ENCODE measurements at regions not wholly inside any gene's neighbourhood (a gene's known extent, or its start where the extent isn't known, plus 50 kb on each side); places are given as distances from the start of the nearest gene placed in this dataset.
A peak's percentile ranks its signal among the peaks of the same experiment; 100 is the strongest.

GRCh38 chr5:4243479-4244264, 648.0 kb downstream of the IRX1 start:
- no peak for DNase-seq

DNA sequence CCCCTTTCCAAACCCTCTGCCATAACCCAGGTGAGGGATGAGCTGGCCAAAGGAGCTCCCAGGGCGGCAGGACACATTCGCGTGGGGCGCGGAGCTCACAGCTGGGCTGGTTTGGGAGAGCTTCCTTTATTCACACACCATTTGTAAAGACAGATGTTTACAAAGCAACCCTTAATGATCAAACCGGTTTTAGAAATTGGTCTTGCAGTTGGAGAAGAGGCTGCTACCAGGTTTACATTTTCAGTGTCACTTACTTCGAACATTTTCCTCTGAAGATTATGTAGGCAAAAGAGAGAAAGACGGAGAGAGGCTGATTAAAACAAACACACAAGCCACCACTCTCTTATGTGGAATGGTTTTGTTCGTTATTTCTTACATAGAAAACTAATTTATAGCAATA, 648.7 kb downstream of the IRX1 start:
- no peak for DNase-seq

- no peak for DNase-seq
These were observed 649.4 kb downstream of the IRX1 start for GRCh38 chr5:4245076-4245475.

DNA sequence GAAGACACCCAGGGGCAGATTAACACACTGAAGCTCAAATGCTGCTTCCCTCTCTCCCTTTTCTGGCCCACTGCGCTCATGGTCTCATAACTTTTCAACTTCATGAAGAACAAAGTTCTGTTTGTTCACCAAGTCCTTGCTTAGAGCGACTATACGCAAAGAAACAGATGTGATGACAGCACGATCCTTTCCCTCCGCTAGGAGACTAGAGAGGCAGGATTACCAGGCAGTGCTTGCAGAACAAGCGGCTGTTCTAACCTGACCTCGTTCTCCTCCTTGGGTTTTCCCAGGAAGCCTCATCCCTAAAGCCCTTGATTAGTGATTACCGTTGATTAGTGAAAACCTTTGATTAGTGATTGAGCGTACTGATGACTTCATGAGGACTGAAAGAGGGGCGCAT, 649.9 kb downstream of the IRX1 start:
- DNase-seq = no peak

DNA sequence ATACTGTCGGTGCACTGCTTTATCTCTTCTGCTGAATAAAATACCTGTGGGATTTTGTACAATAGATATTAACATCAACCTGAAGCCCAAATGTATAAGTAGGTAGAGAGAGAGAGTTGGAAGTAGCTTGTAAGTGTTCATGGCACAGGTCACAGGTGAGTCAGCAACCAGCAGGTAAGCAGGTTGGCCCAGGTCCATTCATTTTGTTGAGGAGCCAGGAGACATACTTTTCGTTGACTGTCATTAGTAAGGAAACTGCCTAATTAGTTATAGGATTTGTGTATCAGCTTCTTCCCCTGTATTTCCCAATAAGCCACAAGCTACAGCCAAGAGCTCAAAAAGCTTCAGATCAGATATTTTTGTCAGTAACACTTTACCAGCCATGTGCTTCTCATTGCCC, 650.8 kb downstream of the IRX1 start:
- DNase-seq = no peak

DNA sequence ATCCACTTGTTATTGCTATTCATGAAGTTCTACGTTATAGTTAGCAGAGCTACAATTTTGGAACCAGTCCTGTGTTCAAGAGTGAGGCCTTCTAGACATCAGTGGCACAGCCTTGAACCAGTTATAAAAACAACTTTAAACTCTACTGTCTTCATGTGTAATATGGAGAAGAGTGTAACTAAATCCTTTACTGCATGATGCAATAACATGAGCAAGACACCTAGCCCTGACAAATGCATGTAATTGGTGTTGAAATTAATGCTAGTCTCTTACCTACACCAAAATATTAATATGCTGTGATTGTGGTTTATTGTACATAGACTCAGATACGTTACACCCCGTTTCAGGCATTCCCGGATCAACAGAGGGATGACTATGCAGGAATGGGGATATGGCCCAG, 654.6 kb downstream of the IRX1 start:
- DNase-seq = no peak

DNA sequence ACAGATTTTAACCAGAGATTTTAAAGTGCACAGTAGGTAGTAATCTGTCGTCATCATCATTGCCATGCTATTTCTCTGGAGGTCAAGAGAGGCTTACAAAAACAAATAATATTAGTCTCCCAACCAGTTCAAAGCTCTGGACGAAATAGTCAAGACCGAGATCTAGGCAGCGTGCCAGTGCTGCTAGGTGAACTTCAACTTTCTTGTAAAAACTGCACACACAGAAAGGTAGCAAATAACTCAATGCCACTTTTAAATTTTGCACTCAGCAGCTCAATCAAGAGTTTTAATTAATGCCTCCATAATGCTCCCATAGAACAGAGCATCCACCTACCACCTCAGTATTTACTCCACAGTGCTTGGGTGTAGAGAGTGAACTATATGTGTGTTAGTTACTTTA, 656.8 kb downstream of the IRX1 start:
- no peak for DNase-seq

DNA sequence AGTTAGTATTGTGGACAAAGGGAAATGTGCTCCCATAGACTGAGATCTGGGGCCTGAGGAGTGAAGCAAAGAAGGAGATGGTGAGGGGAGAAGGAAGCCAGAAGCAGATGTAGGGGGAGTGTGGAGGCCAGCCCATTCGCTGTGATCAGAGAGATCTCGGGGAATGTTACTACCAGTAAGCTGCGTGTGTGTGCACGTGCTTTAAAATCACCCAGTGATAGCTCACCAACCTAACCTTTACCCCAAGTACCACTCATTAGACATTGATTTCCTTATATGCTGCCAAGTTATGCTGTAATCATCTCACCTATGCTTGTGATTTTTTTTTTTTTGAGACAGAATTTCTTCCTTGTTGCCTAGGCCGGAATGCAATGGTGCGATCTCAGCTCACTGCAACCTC, 659.1 kb downstream of the IRX1 start:
- DNase-seq = no peak

DNA sequence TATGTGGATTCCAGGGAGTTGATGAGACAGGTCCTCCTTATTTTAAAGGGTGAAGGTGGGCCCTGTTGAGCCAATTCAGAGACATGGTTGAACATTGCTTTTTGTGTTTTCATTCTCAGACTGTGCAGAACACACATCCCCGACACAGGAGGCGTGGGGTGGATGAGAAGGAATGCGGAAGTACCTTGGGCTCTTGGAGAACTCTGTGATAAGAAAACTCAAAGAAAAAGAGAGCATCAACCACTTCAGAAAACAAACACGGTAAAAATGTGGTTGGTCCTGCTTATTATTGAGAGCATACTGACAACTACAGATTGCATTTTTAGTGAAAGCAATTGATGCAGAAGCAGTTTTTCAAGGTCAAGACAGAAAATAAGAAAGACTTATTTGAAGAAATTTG, 659.8 kb downstream of the IRX1 start:
- no peak for DNase-seq

GRCh38 chr5:4258170-4258569, 662.5 kb downstream of the IRX1 start:
- DNase-seq = no peak

- DNase-seq = no peak
These were observed 675.6 kb downstream of the IRX1 start for GRCh38 chr5:4271193-4271592.

DNA sequence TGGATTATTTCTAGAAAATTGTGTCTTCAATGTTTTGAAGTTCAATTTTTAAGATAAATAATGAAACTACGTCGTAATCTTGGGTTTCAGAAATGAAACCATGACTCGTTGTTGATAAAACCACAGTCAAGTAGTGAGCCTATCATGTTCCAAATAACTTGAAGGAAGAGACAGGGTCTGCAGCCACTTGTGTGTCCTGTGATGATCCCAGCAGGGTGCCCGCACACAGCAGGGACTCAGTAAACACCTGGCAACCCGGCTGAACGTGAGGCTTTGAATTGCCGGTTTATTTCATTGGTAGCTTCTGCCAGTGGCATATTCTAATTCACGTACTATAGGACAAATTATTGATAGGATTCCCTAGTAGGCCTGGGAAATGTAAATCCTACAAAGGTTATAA, 679.6 kb downstream of the IRX1 start:
- no peak for DNase-seq

DNA sequence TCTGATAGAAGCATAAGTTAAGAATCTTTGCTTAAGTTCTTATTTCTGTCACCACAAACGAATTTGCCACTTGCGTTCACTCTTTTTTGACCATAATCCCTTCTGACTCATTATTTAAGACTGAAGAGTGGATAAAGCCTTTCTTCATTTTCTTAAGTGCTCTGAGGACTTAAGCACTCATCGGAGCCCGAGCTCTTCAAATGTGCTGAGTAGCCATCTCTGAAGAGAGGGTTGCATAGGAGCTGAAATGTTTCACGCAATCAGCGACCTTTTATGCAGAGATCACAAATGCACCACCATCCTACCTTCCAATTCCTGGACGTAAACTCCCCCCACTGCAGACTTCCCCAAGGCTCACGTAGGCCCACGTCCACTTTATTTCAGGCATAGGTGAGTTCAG, 699.2 kb downstream of the IRX1 start:
- no peak for DNase-seq

DNA sequence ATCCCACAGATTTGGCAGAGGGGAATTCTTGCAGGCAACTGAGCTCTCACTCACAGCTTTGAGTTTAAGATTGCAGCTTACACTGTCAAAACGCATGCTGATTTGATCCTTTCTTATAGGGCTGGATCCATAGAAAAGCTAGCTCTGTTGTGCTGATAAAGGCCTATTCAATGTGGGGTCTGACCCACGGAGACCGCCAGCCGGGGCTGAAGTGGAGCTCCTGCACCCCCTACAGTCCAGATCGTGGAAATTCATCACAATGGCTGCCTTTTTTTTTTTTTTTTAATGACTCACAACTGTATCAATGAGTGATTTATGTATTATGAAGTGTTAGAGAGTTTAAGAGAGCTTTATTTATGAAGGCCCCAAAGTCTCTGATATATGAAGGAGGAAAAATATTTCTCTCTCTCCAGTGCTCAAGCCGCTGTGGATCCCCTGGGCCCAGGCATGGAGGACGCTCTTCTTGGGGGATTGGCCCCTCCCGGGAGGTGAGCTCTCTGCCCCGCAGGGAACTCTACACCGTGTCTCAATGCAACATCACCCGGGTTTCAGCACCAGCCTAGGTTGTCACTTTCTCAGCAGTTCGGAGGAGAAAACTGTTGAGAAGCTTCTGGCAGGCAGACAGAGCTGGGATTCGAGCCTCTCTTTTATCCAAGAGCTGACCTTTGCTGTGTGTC, 700.2 kb downstream of the IRX1 start:
- DNase-seq = peak; percentile 60

DNA sequence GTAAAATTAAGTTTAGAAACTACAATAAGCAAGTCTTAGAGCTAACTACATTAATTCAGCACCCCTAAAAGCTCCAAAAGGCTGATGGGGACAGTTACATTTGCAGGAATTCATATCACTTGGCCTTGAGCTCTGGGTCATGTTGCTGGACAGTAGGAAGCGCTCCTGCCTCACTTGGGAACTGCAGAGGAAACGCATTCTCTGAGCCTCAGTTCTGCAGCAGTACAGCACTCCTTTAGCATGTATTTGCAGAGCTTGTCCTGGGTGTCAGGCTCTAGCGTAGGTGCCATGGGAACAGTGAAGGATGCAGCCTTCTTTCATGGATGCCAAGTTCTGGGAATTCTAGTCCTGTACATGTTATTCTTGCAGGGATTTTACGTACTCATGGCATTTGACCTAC, 710.4 kb downstream of the IRX1 start:
- DNase-seq = no peak

- DNase-seq = no peak
These were observed 713.4 kb downstream of the IRX1 start for GRCh38 chr5:4309026-4309425.

DNA sequence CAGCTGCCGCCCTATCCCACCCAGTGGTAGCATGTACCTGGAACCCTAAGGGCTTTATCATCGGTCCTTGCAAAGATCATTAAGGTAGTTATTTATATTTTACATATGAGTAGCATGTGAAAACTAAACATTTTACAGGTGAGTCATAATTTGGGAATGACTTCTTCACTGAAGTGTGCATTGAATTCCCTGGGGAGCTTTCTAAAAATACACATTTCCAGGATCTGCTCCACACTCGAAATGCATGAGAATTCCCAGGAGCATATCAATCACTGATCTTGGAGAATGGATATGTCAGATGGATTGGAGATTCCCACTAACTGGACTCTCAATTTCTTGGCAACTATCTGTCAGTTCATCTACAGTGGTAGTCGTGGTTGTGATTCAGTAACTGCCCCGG, 717.5 kb downstream of the IRX1 start:
- peak; percentile 85 for DNase-seq

DNA sequence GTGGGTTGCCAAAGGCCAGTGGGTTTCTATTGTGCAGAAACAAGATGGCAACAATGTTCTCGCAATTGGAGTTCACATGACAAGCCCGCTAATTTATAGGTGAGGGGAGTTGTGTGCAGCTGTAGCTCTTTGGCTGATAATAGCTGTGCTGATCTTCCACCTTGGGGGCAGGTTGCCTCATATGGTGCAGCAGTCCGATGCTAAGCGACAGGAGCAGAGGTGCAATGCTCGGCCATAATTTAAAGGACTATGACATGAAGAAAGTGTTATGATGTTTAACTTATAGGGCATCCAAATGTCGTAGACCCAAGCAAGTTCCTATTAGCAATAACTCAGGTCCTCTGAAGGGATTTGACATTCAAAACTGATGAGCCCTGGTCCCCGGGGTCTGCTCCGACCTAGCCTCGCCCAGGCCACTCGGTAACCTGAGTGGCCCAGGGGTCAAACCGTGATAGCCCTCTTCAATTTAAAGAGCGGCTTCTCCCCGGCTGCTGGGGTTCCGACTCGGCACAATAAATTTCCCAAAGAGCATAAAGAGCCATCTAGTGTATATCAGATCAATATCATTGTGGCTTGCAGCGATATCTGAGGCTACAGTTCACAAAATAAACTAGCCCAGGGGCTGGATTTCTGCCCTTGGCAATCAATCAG, 724.0 kb downstream of the IRX1 start:
- no peak for DNase-seq

DNA sequence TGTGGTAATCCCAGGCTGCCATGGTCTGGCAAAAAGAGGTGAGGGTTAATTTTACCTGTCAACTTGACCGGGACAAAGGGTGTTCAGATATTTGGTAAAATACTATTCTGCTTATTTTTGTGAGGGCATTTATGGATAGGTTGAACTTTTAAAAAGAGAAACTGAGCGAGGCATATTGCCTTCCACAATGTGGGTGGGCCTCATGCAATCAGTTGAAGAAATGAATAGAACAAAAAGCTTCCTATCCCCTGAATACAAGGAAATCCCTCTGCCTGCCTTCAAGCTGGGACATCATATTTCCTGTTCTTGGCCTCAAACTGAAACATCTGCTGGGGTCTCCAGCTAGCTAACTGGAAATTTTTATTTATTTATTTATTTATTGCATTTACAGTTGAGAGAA, 734.7 kb downstream of the IRX1 start:
- no peak for DNase-seq

GRCh38 chr5:4335078-4335477, 739.4 kb downstream of the IRX1 start:
- no peak for DNase-seq

GRCh38 chr5:4337519-4337918, 741.9 kb downstream of the IRX1 start:
- DNase-seq = no peak

- DNase-seq = no peak
These were observed 744.3 kb downstream of the IRX1 start for GRCh38 chr5:4339949-4340348.

DNA sequence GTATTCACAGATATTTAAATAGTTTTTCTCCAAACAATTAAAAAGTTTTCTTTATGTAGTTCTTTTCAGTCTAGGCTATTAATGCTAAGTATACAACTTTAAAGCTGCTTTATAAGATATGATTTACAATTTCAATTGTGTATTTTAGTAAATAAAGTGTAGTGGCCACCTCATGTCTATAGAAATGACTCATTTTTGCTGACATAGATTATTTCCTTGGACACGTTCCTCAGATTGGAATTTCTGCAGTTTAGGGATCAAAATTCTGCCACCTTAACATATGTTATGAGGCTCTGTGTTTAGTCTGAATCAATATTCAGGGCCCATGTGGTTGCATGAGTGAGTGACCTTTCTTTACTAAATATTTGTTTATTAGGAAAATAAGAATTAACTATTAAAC, 750.2 kb downstream of the IRX1 start:
- DNase-seq = no peak

DNA sequence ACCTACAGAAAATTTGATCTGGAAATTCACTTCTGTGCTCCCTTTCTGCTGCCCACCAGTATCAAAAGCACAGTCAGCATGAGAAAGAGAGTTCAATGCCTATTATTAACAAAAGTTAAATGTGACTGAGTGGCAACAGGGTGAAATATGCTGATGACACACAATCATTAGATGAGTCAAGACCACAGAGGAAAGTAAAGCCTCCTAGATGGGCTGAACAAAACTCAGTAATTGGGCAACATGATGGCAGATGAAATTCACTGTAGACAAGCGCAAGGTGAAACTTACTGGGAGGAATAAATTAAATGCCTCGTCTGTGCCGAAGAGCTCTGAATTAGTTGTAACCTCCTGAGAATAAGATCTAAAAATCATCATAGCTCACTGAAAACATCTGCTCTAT, 752.8 kb downstream of the IRX1 start:
- peak; percentile 65 for DNase-seq

All from fibroblast of upper back skin (primary cell).